ENCODE measurements at regions not wholly inside any gene's neighbourhood (a gene's known extent, or its start where the extent isn't known, plus 50 kb on each side); places are given as distances from the start of the nearest gene placed in this dataset.

- no peak for TF ChIP-seq CTCF (IDR thresholded peaks at IDR 0.05)
- TF ChIP-seq POLR2A (IDR thresholded peaks at IDR 0.05): no peak
Observed at GRCh38 chr7:26976840-26977239, 112.5 kb upstream of the SKAP2 start.

All from suprapubic skin (tissue), 3 donors.